Umbilical cord (tissue), 1 donor: ENCODE measurements at regions not wholly inside any gene's neighbourhood (a gene's known extent, or its start where the extent isn't known, plus 50 kb on each side); places are given as distances from the start of the nearest gene placed in this dataset.
"Not testable (repeated sequence)": the region's sequence is repeated elsewhere in the genome, so short reads cannot be mapped to it uniquely, and the experiment has no call there.

Experiments used
- DNase-seq: peaks from one replicate; pipeline ENCODE4 v3.0.0-alpha.2; 2015; ENCODE audit warnings: low spot score

- DNase-seq: no peak
Measured at GRCh38 chr3:170814822-170815221, 55.2 kb downstream of the RPL22L1 start.

GRCh38 chr3:170813266-170813665, 56.7 kb downstream of the RPL22L1 start:
- DNase-seq: no peak

GRCh38 chr3:170811928-170812591, 57.9 kb downstream of the RPL22L1 start:
- peak; percentile 80 for DNase-seq

GRCh38 chr3:170811515-170811914, 58.5 kb downstream of the RPL22L1 start:
- DNase-seq: peak; percentile 17

GRCh38 chr3:170809975-170810357, 60.0 kb downstream of the RPL22L1 start:
- no peak for DNase-seq

- DNase-seq: peak; percentile 64
Measured at GRCh38 chr3:170809007-170809974, 60.7 kb downstream of the RPL22L1 start.

GRCh38 chr3:170808041-170808440, 62.0 kb downstream of the RPL22L1 start:
- no peak for DNase-seq

GRCh38 chr3:170806676-170807075, 63.3 kb downstream of the RPL22L1 start:
- no peak for DNase-seq

GRCh38 chr3:170806141-170806540, 63.9 kb downstream of the RPL22L1 start:
- no peak for DNase-seq

GRCh38 chr3:170805296-170805695, 64.7 kb downstream of the RPL22L1 start:
- not testable (repeated sequence) for DNase-seq

- DNase-seq: not testable (repeated sequence)
Measured at GRCh38 chr3:170804634-170805033, 65.4 kb downstream of the RPL22L1 start.

GRCh38 chr3:170804078-170804477, 65.9 kb downstream of the RPL22L1 start:
- no peak for DNase-seq

GRCh38 chr3:170802164-170803151, 67.5 kb downstream of the RPL22L1 start:
- peak; percentile 30 for DNase-seq

GRCh38 chr3:170801597-170801996, 68.4 kb downstream of the RPL22L1 start:
- DNase-seq: no peak

- not testable (repeated sequence) for DNase-seq
Measured at GRCh38 chr3:170800275-170800674, 69.7 kb downstream of the RPL22L1 start.

GRCh38 chr3:170799009-170799408, 71.0 kb downstream of the RPL22L1 start:
- DNase-seq: no peak

- no peak for DNase-seq
Measured at GRCh38 chr3:170797685-170798084, 72.3 kb downstream of the RPL22L1 start.

- DNase-seq: no peak
Measured at GRCh38 chr3:170792471-170792870, 77.5 kb downstream of the RPL22L1 start.

GRCh38 chr3:170790647-170791046, 79.3 kb downstream of the RPL22L1 start:
- no peak for DNase-seq

- DNase-seq: no peak
Measured at GRCh38 chr3:170787464-170787863, 82.5 kb downstream of the RPL22L1 start.

GRCh38 chr3:170785454-170785853, 84.5 kb downstream of the RPL22L1 start:
- no peak for DNase-seq

GRCh38 chr3:170784406-170784805, 85.6 kb downstream of the RPL22L1 start:
- DNase-seq: no peak
